ENCODE measurements at regions not wholly inside any gene's neighbourhood (a gene's known extent, or its start where the extent isn't known, plus 50 kb on each side); places are given as distances from the start of the nearest gene placed in this dataset.

DNA sequence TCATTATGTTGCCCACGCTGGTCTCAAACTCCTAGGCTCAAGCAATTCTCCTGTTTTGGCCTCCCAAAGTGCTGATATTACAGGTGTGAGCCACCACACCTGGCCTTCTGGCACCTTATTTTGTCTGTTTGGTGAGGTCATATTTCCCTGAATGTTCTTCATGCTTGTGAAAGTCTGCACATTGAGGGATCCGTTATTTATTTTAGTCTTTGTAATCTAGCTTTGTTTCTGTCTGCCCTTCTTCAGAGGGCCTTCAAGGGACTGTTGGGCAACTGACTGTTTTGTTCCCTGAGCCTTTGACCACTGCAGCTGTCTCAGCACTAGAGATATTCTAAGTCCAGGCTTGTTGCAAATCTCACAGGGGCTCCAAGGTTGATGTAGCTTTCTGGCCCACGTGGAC, 110.5 kb upstream of the RFC3 start:
- Histone ChIP-seq H3K27me3 (ENCODE audit: control insufficient read depth, insufficient read depth, low read length) (no peaks in the 10 kb centered on the region; the same call in 1 of the 2 replicates), H3K14ac (replicated peaks; ENCODE audit: low read depth, low read length) (no peak overlapping the region), H3K56ac (ENCODE audit: extremely low read depth, insufficient read depth, low read length) (no peak overlapping the region), H3K4ac (ENCODE audit: low read depth, low read length) (no peak overlapping the region), H3K9me1 (ENCODE audit: insufficient read depth, low read length) (no peaks in the 10 kb centered on the region), H4K8ac (ENCODE audit: low read depth in 2 of 2, low read length in 2 of 2) (no peak overlapping the region), H3K36me3 (ENCODE audit: control insufficient read depth, insufficient read depth, low read length) (no peaks in the 10 kb centered on the region), H2BK120ac (ENCODE audit: low read depth, low read length) (no peak overlapping the region), H4K91ac (ENCODE audit: insufficient read depth, low read depth, low read length) (no peak overlapping the region), H4K5ac (ENCODE audit: low read depth, low read length) (no peak overlapping the region), H3K4me1 (ENCODE audit: control insufficient read depth, insufficient read depth, low read length) (no peaks in the 10 kb centered on the region), H3K9me3 (ENCODE audit: control insufficient read depth, insufficient read depth, low read length) (no peaks in the 10 kb centered on the region), H2BK15ac (ENCODE audit: low read depth, low read length) (no peak overlapping the region), H3K79me1 (ENCODE audit: low read depth in 1 of 2, low read length in 2 of 2) (no peaks in the 10 kb centered on the region), H2AFZ (replicated peaks; ENCODE audit: low read length, poor library complexity) (no peak overlapping the region), H2AK5ac (ENCODE audit: low read depth, low read length) (no peak overlapping the region), H2AK9ac (replicated peaks; ENCODE audit: low read depth, low read length, poor library complexity) (no peak overlapping the region), H3K23ac (ENCODE audit: low read depth, low read length) (no peak overlapping the region), H2BK5ac (ENCODE audit: low read depth, low read length, poor library complexity, severe bottlenecking) (no peak overlapping the region), H3K27ac (ENCODE audit: insufficient read depth, low read length) (no peak overlapping the region), H4K20me1 (ENCODE audit: insufficient read depth, low read length) (no peaks in the 10 kb centered on the region), H3K4me2 (ENCODE audit: low read depth, low read length) (no peak overlapping the region), H3K18ac (ENCODE audit: low read depth, low read length) (no peak overlapping the region), H3K9ac (ENCODE audit: low read depth, low read length) (no peak overlapping the region), H3K4me3 (ENCODE audit: insufficient read depth, low read depth, low read length) (no peak overlapping the region), H2BK20ac (ENCODE audit: low read depth, low read length) (no peak overlapping the region)
- intact Hi-C loops (cut with micrococcal nuclease) (no loop called here), in situ Hi-C loops (cut with MboI; ENCODE audit: low sequenced_read_pairs) (loop anchor here (25.0 kb wide), 2 partner anchors 420 to 1120 kb away; partner anchors contain the start of genes PDS5B and STARD13), dilution Hi-C loops (cut with HindIII; ENCODE audit: low sequenced_read_pairs, unreplicated experiment) (no loop called here)
- ATAC-seq (ENCODE audit: low read depth) (no peak), DNase-seq (no peak)
- BruUV-seq (replicated peaks), result no TSS peak
- 20% methylated on average over 1 of the region's 3 CpGs; no CpG with 5 or more reads in 1 of the 2 experiments for WGBS, 2 experiments (ENCODE audit: extremely low coverage in 2 of 2, insufficient read length in 1 of 2)
- TF ChIP-seq, protein P1, sequence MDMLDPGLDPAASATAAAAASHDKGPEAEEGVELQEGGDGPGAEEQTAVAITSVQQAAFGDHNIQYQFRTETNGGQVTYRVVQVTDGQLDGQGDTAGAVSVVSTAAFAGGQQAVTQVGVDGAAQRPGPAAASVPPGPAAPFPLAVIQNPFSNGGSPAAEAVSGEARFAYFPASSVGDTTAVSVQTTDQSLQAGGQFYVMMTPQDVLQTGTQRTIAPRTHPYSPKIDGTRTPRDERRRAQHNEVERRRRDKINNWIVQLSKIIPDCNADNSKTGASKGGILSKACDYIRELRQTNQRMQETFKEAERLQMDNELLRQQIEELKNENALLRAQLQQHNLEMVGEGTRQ (IDR thresholded peaks at IDR 0.05; ENCODE audit: low read depth, low read length), result no peak
- no peak for TF ChIP-seq RFX5 (IDR thresholded peaks at IDR 0.05; ENCODE audit: low read depth, low read length)
- TF ChIP-seq RCOR1 (IDR thresholded peaks at IDR 0.05; ENCODE audit: insufficient replicate concordance, low read length), result no peak
- TF ChIP-seq, protein P2, sequence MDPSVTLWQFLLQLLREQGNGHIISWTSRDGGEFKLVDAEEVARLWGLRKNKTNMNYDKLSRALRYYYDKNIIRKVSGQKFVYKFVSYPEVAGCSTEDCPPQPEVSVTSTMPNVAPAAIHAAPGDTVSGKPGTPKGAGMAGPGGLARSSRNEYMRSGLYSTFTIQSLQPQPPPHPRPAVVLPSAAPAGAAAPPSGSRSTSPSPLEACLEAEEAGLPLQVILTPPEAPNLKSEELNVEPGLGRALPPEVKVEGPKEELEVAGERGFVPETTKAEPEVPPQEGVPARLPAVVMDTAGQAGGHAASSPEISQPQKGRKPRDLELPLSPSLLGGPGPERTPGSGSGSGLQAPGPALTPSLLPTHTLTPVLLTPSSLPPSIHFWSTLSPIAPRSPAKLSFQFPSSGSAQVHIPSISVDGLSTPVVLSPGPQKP (IDR thresholded peaks at IDR 0.05; ENCODE audit: borderline replicate concordance, low read depth, low read length), result no peak
- TF ChIP-seq, protein P3, sequence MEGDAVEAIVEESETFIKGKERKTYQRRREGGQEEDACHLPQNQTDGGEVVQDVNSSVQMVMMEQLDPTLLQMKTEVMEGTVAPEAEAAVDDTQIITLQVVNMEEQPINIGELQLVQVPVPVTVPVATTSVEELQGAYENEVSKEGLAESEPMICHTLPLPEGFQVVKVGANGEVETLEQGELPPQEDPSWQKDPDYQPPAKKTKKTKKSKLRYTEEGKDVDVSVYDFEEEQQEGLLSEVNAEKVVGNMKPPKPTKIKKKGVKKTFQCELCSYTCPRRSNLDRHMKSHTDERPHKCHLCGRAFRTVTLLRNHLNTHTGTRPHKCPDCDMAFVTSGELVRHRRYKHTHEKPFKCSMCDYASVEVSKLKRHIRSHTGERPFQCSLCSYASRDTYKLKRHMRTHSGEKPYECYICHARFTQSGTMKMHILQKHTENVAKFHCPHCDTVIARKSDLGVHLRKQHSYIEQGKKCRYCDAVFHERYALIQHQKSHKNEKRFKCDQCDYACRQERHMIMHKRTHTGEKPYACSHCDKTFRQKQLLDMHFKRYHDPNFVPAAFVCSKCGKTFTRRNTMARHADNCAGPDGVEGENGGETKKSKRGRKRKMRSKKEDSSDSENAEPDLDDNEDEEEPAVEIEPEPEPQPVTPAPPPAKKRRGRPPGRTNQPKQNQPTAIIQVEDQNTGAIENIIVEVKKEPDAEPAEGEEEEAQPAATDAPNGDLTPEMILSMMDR (conservative IDR thresholded peaks at IDR 0.05; ENCODE audit: low read depth, low read length), result no peak
- no peak for TF ChIP-seq MAZ (IDR thresholded peaks at IDR 0.05; ENCODE audit: borderline replicate concordance, low read depth, low read length)
- TF ChIP-seq CEBPB (IDR thresholded peaks at IDR 0.05; ENCODE audit: low read depth, low read length), result no peak
- no peak for TF ChIP-seq POLR2A (IDR thresholded peaks at IDR 0.05; ENCODE audit: low read depth, low read length)
- no peak for TF ChIP-seq CHD1 (IDR thresholded peaks at IDR 0.05; ENCODE audit: low read depth, low read length)
- TF ChIP-seq MXI1 (IDR thresholded peaks at IDR 0.05; ENCODE audit: borderline replicate concordance, low read depth, low read length), result no peak
- TF ChIP-seq BHLHE40 (IDR thresholded peaks at IDR 0.05; ENCODE audit: low read depth, low read length), result no peak
- ChIA-PET CTCF (interaction anchor here (1.0 kb wide), 1 partner anchor 11 kb away, joined by 3 read pairs; no protein-coding TSS in a partner anchor), POLR2A (ENCODE audit: unreplicated experiment) (no interaction called here)

Data from IMR-90 (cell line).